H9 (cell line): ENCODE measurements at regions not wholly inside any gene's neighbourhood (a gene's known extent, or its start where the extent isn't known, plus 50 kb on each side); places are given as distances from the start of the nearest gene placed in this dataset.
A peak's percentile ranks its signal among the peaks of the same experiment; 100 is the strongest.

Source experiments
- DNase-seq: peaks from one replicate; pipeline ENCODE4 v3.0.0-alpha.2; 2017
- H2AFZ ChIP-seq: one replicate; pipeline ENCODE4 v1.6.1; 2013; ENCODE audit warnings: mild to moderate bottlenecking, low read length, control low read depth, moderate library complexity
- H2AK5ac ChIP-seq: 2 replicates; pipeline ENCODE4 v1.6.1; 2013; ENCODE audit warnings: low read length, control low read depth, mixed read lengths; ENCODE audit not compliant: insufficient read length
- H2BK120ac ChIP-seq: one replicate; pipeline ENCODE4 v1.6.1; 2013; ENCODE audit warnings: low read depth, mild to moderate bottlenecking, low read length, control low read depth, inconsistent platforms; ENCODE audit not compliant: poor library complexity, severe bottlenecking
- H2BK12ac ChIP-seq: 2 replicates; pipeline ENCODE4 v1.6.1; 2013; ENCODE audit warnings: low read length, control low read depth, mixed read lengths, low read depth; ENCODE audit not compliant: insufficient read length
- H2BK15ac ChIP-seq: 2 replicates; pipeline ENCODE4 v1.6.1; 2013; ENCODE audit warnings: low read depth, low read length, control low read depth
- H2BK20ac ChIP-seq: one replicate; pipeline ENCODE4 v1.6.1; 2013; ENCODE audit warnings: low read depth, mild to moderate bottlenecking, low read length, control low read depth, inconsistent platforms; ENCODE audit not compliant: poor library complexity, severe bottlenecking
- H2BK5ac ChIP-seq: 2 replicates; pipeline ENCODE4 v1.6.1; 2013; ENCODE audit warnings: low read length, control low read depth, mixed read lengths; ENCODE audit not compliant: insufficient read length
- H3K14ac ChIP-seq: 2 replicates; pipeline ENCODE4 v1.6.1; 2013; ENCODE audit warnings: low read length, control low read depth; ENCODE audit not compliant: insufficient read depth
- H3K18ac ChIP-seq: 2 replicates; pipeline ENCODE4 v1.6.1; 2013; ENCODE audit warnings: low read depth, mild to moderate bottlenecking, mixed read lengths, low read length, control low read depth; ENCODE audit not compliant: insufficient read length
- H3K23ac ChIP-seq: 2 replicates; pipeline ENCODE4 v1.6.1; 2013; ENCODE audit warnings: low read length, control low read depth, mixed read lengths, low read depth; ENCODE audit not compliant: insufficient read length
- H3K23me2 ChIP-seq: 2 replicates; pipeline ENCODE4 v1.6.1; 2013; ENCODE audit warnings: low read depth, mild to moderate bottlenecking, mixed read lengths, low read length, control low read depth; ENCODE audit not compliant: insufficient read length, poor library complexity, severe bottlenecking
- H3K27ac ChIP-seq: 2 replicates; pipeline ENCODE4 v1.5.1; 2013; ENCODE audit warnings: low read length, control low read depth, mixed read lengths, low read depth; ENCODE audit not compliant: insufficient read length
- H3K27me3 ChIP-seq: 2 replicates; pipeline ENCODE4 v1.6.1; 2013; ENCODE audit warnings: low read length, control low read depth, inconsistent platforms; ENCODE audit not compliant: insufficient read depth
- H3K4ac ChIP-seq: 2 replicates; pipeline ENCODE4 v1.6.1; 2013; ENCODE audit warnings: low read depth, mild to moderate bottlenecking, control low read depth, inconsistent platforms, low read length, moderate library complexity
- H3K4me1 ChIP-seq: 2 replicates; pipeline ENCODE4 v1.6.1; 2013; ENCODE audit warnings: low read length, control low read depth, inconsistent platforms; ENCODE audit not compliant: insufficient read depth
- H3K4me2 ChIP-seq: 2 replicates; pipeline ENCODE4 v1.6.1; 2013; ENCODE audit warnings: low read length, control low read depth, mixed read lengths; ENCODE audit not compliant: insufficient read length, insufficient read depth
- H3K56ac ChIP-seq: 2 replicates; pipeline ENCODE4 v1.6.1; 2013; ENCODE audit warnings: low read depth, mild to moderate bottlenecking, mixed read lengths, low read length, control low read depth; ENCODE audit not compliant: insufficient read length
- H3K79me1 ChIP-seq: 2 replicates; pipeline ENCODE4 v1.6.1; 2013; ENCODE audit warnings: low read depth, mild to moderate bottlenecking, moderate library complexity, low read length, control low read depth, inconsistent platforms; ENCODE audit not compliant: insufficient read depth, poor library complexity, severe bottlenecking
- H3K79me2 ChIP-seq: 2 replicates; pipeline ENCODE4 v1.6.1; 2013; ENCODE audit warnings: low read length, control low read depth, inconsistent platforms; ENCODE audit not compliant: insufficient read depth
- H3K9ac ChIP-seq: 2 replicates; pipeline ENCODE4 v1.6.1; 2013; ENCODE audit warnings: low read length, control low read depth, mixed read lengths; ENCODE audit not compliant: insufficient read length; ENCODE audit errors: extremely low read depth
- H3K9me3 ChIP-seq: one replicate; pipeline ENCODE4 v1.6.1; 2013; ENCODE audit warnings: low read depth, low read length, inconsistent platforms; ENCODE audit not compliant: control insufficient read depth
- H3T11ph ChIP-seq: one replicate; pipeline ENCODE4 v1.6.1; 2013; ENCODE audit warnings: mild to moderate bottlenecking, low read length, control low read depth, inconsistent platforms
- H4K20me1 ChIP-seq: one replicate; pipeline ENCODE4 v1.6.1; 2013; ENCODE audit not compliant: control insufficient read depth, insufficient read length, insufficient read depth
- H4K5ac ChIP-seq: 2 replicates; pipeline ENCODE4 v1.6.1; 2013; ENCODE audit warnings: low read depth, mild to moderate bottlenecking, mixed read lengths, low read length, control low read depth; ENCODE audit not compliant: insufficient read length
- H4K8ac ChIP-seq: replicated peaks from 2 replicates; pipeline ENCODE4 v1.6.1; 2013; ENCODE audit warnings: low read length, control low read depth, mixed read lengths, low read depth; ENCODE audit not compliant: insufficient read length
- H4K91ac ChIP-seq: 2 replicates; pipeline ENCODE4 v1.6.1; 2013; ENCODE audit warnings: low read depth, mild to moderate bottlenecking, moderate library complexity, mixed read lengths, low read length, control low read depth; ENCODE audit not compliant: insufficient read length
- H3K27ac Mint-ChIP-seq, 3 experiments: 2 replicates in 2 of 3; 3 replicates in 1 of 3; pipeline ENCODE4 v1.8.0; 2020 to 2021; ENCODE audit warnings: mixed read lengths in 3 of 3, mild to moderate bottlenecking in 1 of 3, moderate library complexity in 1 of 3
- H3K27me3 Mint-ChIP-seq: 2 replicates; pipeline ENCODE4 v1.8.0; 2021; ENCODE audit warnings: low read depth, mild to moderate bottlenecking, moderate library complexity, mixed read lengths
- H3K36me3 Mint-ChIP-seq, 3 experiments: 2 replicates in 2 of 3; 3 replicates in 1 of 3; pipeline ENCODE4 v1.8.0; 2020 to 2021; ENCODE audit warnings: low read depth in 3 of 3, mixed read lengths in 3 of 3; ENCODE audit not compliant: insufficient read depth in 1 of 3
- H3K4me1 Mint-ChIP-seq, 2 experiments: 2 replicates each; pipeline ENCODE4 v1.8.0; 2020; ENCODE audit warnings: mixed read lengths in 2 of 2
- H3K4me3 Mint-ChIP-seq, 2 experiments: 2 replicates in 1 of 2; 3 replicates in 1 of 2; pipeline ENCODE4 v1.8.0; 2020 to 2021; ENCODE audit warnings: mild to moderate bottlenecking in 2 of 2, mixed read lengths in 2 of 2, moderate library complexity in 1 of 2
- H3K9me3 Mint-ChIP-seq, 2 experiments: 2 replicates in 1 of 2; 3 replicates in 1 of 2; pipeline ENCODE4 v1.8.0; 2020; ENCODE audit warnings: mild to moderate bottlenecking in 2 of 2, mixed read lengths in 2 of 2, moderate library complexity in 1 of 2
- WGBS: extraction: QIAGEN DNeasy Blood & Tissue Kit; methylation state at CpG from one replicate; pipeline ENCODE4 v1.1.7; 2013; ENCODE audit warnings: missing lambda C conversion rate, low lambda C conversion rate, mixed read lengths; ENCODE audit not compliant: insufficient read length; ENCODE audit errors: extremely low coverage; 5-methylcytosine and 5-hydroxymethylcytosine counted together
- TF ChIP-seq, protein P1 (sequence below): fragments of 200-600 bp; sonication (generic); conservative IDR thresholded peaks from 3 replicates; pipeline ENCODE4 v1.8.0; 2021; ENCODE audit warnings: antibody characterized with exemption, mild to moderate bottlenecking

DNA sequence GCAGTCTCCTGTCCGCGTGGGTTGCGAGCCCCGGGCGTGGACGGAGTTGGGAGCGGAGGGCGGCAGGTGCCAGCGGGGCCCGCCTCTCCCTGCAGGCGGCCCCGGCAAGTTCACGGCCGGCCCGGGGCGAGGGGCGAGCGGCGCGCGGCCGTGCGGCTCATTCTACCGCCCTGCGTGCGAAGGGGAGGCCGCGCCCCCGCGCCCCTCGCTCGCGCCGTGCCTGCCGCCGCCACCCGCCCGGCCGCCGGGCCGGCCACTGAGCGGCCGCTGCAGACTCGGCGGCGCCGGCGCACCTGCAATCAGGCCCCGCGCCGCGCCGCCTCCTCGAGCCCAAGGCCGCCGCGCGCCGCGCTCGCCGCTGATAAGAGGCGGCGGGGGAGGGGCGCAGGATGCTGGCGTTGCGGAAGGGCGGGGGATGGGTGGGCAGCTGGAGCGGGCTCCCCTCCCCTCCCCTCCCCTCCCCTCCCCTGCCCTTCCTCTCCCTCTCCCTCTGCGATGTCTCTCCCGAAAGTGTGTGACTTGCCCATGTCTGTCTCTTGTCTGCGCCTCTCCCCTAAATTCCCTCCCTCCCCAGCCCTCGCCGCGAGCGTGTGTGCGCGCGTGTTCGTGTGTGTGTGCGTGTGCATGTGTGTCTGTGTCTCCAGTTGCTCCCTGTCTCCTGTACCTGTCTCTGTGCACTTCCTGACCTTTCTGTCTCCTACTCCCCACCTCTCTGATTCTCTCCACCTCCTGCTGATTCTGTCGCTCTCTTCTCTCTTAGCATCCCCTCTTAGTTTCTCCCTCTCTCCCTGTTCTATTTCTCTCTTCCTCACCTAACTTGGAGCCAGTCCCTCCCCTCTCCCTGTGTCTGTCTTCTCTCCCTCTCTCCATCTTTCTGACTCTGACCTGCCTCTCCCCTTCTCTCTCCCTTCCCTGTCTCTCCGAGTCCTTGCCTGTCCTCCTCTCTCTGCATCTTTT lies 768.1 kb upstream of the TBX3 start:
- Histone ChIP-seq H3K4me2 (peak overlapping the region; percentile 88), H3K4me1 (peaks cover 10% of the 10 kb centered on the region), H3K18ac (no peak overlapping the region), H2BK5ac (no peak overlapping the region), H4K5ac (no peak overlapping the region), H2BK15ac (no peak overlapping the region), H2AK5ac (no peak overlapping the region), H4K91ac (no peak overlapping the region), H3T11ph (no peak overlapping the region), H2BK120ac (no peak overlapping the region), H3K4ac (no peak overlapping the region), H3K56ac (no peak overlapping the region), H3K9ac (no peak overlapping the region), H3K23ac (no peak overlapping the region), H3K79me1 (no peaks in the 10 kb centered on the region), H2BK12ac (no peak overlapping the region), H2AFZ (no peak overlapping the region), H4K8ac (no peak overlapping the region), H3K9me3 (no peaks in the 10 kb centered on the region), H4K20me1 (no peaks in the 10 kb centered on the region), H3K14ac (no peak overlapping the region), H3K79me2 (no peaks in the 10 kb centered on the region), H3K23me2 (peaks cover 12% of the 10 kb centered on the region), H3K27ac (no peak overlapping the region), H3K27me3 (no peaks in the 10 kb centered on the region; the same call in 1 of the 2 replicates), H2BK20ac (no peak overlapping the region)
- Mint-ChIP-seq H3K9me3 (peaks cover 0 to 2% of the 10 kb centered on the region in 2 experiments; a peak in 2 of 5 replicates), H3K36me3 (no peaks in the 10 kb centered on the region), H3K4me3 (peak overlapping the region; percentile 70 to 85), H3K4me1 (peaks cover 45 to 48% of the 10 kb centered on the region in 2 experiments), H3K27me3 (peaks cover 55% of the 10 kb centered on the region), H3K27ac (peak overlapping the region in 1 of 3 experiments; percentile 26; a peak in 3 of 7 replicates)
- peak; percentile 77 for DNase-seq
- TF ChIP-seq, protein P1, sequence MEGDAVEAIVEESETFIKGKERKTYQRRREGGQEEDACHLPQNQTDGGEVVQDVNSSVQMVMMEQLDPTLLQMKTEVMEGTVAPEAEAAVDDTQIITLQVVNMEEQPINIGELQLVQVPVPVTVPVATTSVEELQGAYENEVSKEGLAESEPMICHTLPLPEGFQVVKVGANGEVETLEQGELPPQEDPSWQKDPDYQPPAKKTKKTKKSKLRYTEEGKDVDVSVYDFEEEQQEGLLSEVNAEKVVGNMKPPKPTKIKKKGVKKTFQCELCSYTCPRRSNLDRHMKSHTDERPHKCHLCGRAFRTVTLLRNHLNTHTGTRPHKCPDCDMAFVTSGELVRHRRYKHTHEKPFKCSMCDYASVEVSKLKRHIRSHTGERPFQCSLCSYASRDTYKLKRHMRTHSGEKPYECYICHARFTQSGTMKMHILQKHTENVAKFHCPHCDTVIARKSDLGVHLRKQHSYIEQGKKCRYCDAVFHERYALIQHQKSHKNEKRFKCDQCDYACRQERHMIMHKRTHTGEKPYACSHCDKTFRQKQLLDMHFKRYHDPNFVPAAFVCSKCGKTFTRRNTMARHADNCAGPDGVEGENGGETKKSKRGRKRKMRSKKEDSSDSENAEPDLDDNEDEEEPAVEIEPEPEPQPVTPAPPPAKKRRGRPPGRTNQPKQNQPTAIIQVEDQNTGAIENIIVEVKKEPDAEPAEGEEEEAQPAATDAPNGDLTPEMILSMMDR = no peak
- no CpG with 5 or more reads among the region's 83 CpGs for WGBS
